A673 (cell line): ENCODE measurements at regions not wholly inside any gene's neighbourhood (a gene's known extent, or its start where the extent isn't known, plus 50 kb on each side); places are given as distances from the start of the nearest gene placed in this dataset.

ENCODE experiments used
- BruUV-seq: library from RNA; stranded (reverse); fragments of 400-500 nt; replicated peaks from 2 replicates; lab custom pipeline; 2021; lab: Mats Ljungman, UMichigan
- CTCF ChIA-PET: fragments of 300-600 bp; sonication (Branson Sonifier 250); formaldehyde crosslinking; loops from one replicate; lab custom pipeline; 2022; ENCODE audit warnings: antibody characterized with exemption; lab: Charles Lee
- POLR2A ChIA-PET: fragments of 300-600 bp; sonication (Branson Sonifier 250); formaldehyde crosslinking; loops from one replicate; lab custom pipeline; 2022; ENCODE audit warnings: antibody characterized with exemption; ENCODE audit not compliant: low non-redundant PET; lab: Charles Lee
- DNase-seq: peaks from one replicate; pipeline ENCODE4 v3.0.0-alpha.2; 2015; ENCODE audit warnings: low spot score
- H3K27ac ChIP-seq: fragments of 200-600 bp; sonication (generic); 2 replicates; pipeline ENCODE4 v1.5.1; 2016; ENCODE audit warnings: mixed run types, low read depth, mild to moderate bottlenecking, mixed read lengths, antibody characterized with exemption, low read length; ENCODE audit not compliant: poor library complexity, severe bottlenecking
- H3K27me3 ChIP-seq: fragments of 200-600 bp; sonication (generic); replicated peaks from 2 replicates; pipeline ENCODE4 v1.6.1; 2017; ENCODE audit warnings: mixed run types, low read depth, mild to moderate bottlenecking, mixed read lengths, antibody characterized with exemption, low read length; ENCODE audit not compliant: insufficient read depth, poor library complexity
- H3K36me3 ChIP-seq: fragments of 200-600 bp; sonication (generic); 2 replicates; pipeline ENCODE4 v1.6.1; 2016; ENCODE audit warnings: mixed run types, mild to moderate bottlenecking, mixed read lengths, antibody characterized with exemption, low read length; ENCODE audit not compliant: insufficient read depth, poor library complexity, severe bottlenecking
- H3K4me1 ChIP-seq: fragments of 200-600 bp; sonication (generic); 2 replicates; pipeline ENCODE4 v1.6.1; 2017; ENCODE audit warnings: mixed run types, mild to moderate bottlenecking, mixed read lengths, antibody characterized with exemption, low read length; ENCODE audit not compliant: insufficient read depth, poor library complexity, severe bottlenecking
- H3K4me3 ChIP-seq: fragments of 200-600 bp; sonication (generic); 2 replicates; pipeline ENCODE4 v1.5.1; 2016; ENCODE audit warnings: low read depth, mixed run types, mild to moderate bottlenecking, mixed read lengths, low read length; ENCODE audit not compliant: poor library complexity, severe bottlenecking
- H3K9me3 ChIP-seq: fragments of 200-600 bp; sonication (generic); 2 replicates; pipeline ENCODE4 v1.6.1; 2016; ENCODE audit warnings: mixed run types, low read depth, mild to moderate bottlenecking, mixed read lengths, antibody characterized with exemption, low read length; ENCODE audit not compliant: poor library complexity, severe bottlenecking
- CTCF ChIP-seq: fragments of 300-800, 200-600 bp; sonication (generic); conservative IDR thresholded peaks from 2 replicates; pipeline ENCODE4 v1.5.1; 2017; ENCODE audit warnings: low read depth, mild to moderate bottlenecking, antibody characterized with exemption, low read length, moderate library complexity, mixed read lengths
- EZH2 ChIP-seq: fragments of 200-600 bp; sonication (generic); IDR thresholded peaks from 2 replicates; pipeline ENCODE4 v1.6.1; 2017; ENCODE audit warnings: borderline replicate concordance, low read depth, mild to moderate bottlenecking, mixed read lengths, antibody characterized with exemption, low read length; ENCODE audit not compliant: poor library complexity, severe bottlenecking
- intact Hi-C: fragments of 100-400 bp; cut with micrococcal nuclease; formaldehyde crosslinking; loops from one replicate; pipeline ENCODE4 v1.10.0; 2022; ENCODE audit not compliant: unreplicated experiment

- CTCF ChIA-PET: no interaction called here
- Histone ChIP-seq H3K36me3 (no peaks in the 10 kb centered on the region), H3K27ac (no peak overlapping the region), H3K9me3 (no peaks in the 10 kb centered on the region), H3K4me1 (peaks cover 11% of the 10 kb centered on the region), H3K4me3 (no peak overlapping the region), H3K27me3 (no peaks in the 10 kb centered on the region)
- no TSS peak for BruUV-seq
- no peak for TF ChIP-seq EZH2
- peak; percentile 49 for TF ChIP-seq CTCF
- intact Hi-C loops: no loop called here
- DNase-seq: peak; percentile 86
- POLR2A ChIA-PET: no interaction called here
Observed at GRCh38 chr12:77161944-77162343, 96.6 kb upstream of the E2F7 start.

- H3K4me1 ChIP-seq: peaks cover 11% of the 10 kb centered on the region
- no peak overlapping the region for H3K27ac ChIP-seq
- H3K36me3 ChIP-seq: no peaks in the 10 kb centered on the region
- no peak overlapping the region for H3K4me3 ChIP-seq
- H3K27me3 ChIP-seq: no peaks in the 10 kb centered on the region
- intact Hi-C loops: no loop called here
- no peaks in the 10 kb centered on the region for H3K9me3 ChIP-seq
- TF ChIP-seq CTCF (no peak), EZH2 (no peak)
- ChIA-PET CTCF (no interaction called here), POLR2A (no interaction called here)
- no TSS peak for BruUV-seq
- no peak for DNase-seq
Observed at GRCh38 chr12:77160931-77161330, 95.6 kb upstream of the E2F7 start.

- H3K4me1 ChIP-seq: no peaks in the 10 kb centered on the region
- ChIA-PET CTCF (no interaction called here), POLR2A (no interaction called here)
- peaks cover 11% of the 10 kb centered on the region for H3K27me3 ChIP-seq
- TF ChIP-seq EZH2: no peak
- TF ChIP-seq CTCF: no peak
- intact Hi-C loops: loop anchor here (2.0 to 5.0 kb wide), 3 partner anchors 171 to 774 kb away; no protein-coding TSS in a partner anchor
- H3K27ac ChIP-seq: no peak overlapping the region
- no peak for DNase-seq
- no peak overlapping the region for H3K4me3 ChIP-seq
- BruUV-seq: no TSS peak
- H3K36me3 ChIP-seq: no peaks in the 10 kb centered on the region
- H3K9me3 ChIP-seq: no peaks in the 10 kb centered on the region
Observed at GRCh38 chr12:77153706-77154105, 88.3 kb upstream of the E2F7 start.
